Kasumi-1 (cell line): ENCODE measurements at regions not wholly inside any gene's neighbourhood (a gene's known extent, or its start where the extent isn't known, plus 50 kb on each side); places are given as distances from the start of the nearest gene placed in this dataset.
"Not testable (repeated sequence)": the region's sequence is repeated elsewhere in the genome, so short reads cannot be mapped to it uniquely, and the experiment has no call there.

ENCODE experiments used
- DNase-seq, 2 experiments: peaks; one replicate each; lab custom pipeline; 2025; lab: John Stamatoyannopoulos, UW

DNA sequence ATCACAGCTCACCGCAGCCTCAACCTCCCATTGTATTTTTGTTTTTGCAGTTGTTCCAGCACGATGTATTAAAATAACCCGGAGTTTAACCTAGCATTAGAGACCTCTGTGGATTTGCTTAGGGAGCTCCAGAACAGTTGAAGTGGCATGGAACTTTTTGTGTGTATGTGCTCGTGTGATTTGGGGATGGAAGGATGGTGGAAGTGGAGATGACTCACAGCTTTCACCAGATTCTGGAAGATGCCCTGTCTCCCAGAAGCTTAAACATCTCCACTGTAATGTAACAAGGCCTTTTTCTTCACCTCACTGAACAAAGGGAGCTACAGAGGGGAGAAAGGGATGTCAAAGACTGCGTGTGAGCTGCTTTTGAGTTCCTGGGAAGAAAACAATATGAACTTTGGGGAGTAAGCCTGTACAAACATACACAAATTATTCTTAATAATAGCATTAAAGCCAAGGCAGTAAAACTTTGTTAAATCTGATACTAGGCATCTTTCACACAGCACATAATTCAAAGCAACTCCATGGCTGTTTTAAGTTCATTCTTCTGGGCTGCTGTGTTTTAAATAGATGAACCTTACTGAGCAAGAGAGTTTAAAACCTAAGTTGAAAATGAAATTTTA is 226.4 kb downstream of the ADAMTS15 start:
- no peak for DNase-seq

DNA sequence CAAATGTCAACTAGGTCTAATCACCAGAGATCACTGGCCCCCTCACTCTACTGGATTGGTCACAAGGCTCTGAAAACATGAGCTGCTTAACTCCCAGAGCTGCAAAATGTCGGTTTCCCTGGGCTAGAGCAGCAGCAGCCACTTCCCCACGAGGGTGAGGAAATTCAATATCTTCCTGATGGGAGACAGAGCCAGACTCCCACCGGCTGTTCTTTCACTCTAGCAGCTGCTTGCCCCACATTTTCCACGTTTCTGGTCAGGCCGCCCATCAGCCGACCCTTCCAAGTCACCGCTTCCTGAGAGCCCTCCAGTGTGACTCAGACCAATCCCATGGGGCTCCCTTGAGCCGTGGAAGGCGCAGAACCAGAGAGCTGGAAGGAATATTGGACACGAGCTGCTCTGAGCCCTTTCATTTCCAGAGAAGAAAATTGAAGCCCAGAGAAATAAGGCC is 227.0 kb downstream of the ADAMTS15 start:
- DNase-seq = no peak

DNA sequence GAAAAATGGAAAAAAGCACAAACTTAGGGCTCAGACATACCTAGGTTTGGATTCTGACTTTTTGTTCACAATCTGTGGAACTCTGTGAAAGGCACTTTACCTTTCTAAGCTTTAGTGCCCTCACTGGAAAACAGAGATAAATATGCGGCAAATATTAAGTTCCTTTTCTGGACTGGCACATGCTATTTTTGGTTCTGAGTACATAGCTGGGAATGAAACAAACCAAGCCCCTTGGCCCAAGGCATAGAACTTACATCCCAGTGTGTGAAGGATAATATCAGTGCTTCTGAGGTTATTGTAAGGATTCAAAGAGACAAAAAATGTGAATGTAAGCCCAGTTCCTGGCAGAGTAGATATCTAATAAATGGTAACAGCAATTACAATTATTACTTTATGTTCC is 227.5 kb downstream of the ADAMTS15 start:
- DNase-seq = no peak

DNA sequence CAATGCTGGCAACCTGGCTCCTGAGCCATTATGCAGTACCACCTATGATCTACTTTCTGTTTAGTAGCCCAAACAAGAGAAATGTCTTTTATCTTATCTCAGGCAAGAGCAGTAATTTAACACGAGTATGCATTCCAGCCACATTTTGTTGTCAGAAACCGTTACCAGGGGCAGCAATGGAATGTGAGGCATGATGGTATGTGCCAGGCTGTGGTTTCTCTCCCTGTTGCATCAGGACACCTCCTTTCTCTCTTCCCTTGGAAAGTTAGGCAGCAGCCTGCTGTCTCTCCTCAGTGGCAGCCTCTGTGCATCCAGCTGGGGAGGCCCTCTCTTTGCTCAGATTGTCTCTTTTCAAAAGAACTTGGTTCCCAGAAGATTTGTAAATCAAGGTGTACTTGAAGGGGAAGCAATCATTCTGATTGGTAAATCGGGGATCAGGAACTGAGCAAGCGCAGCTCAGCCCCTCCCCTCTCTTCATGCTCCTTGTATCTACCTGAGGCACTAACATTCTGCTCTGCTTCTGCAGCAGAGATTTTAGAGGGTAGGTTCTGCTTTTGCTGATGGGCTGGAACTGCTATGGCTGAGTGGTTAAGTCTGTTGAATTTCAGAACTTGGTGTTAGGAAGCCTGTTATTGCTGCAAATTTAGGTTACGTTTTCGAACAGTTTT is 229.2 kb downstream of the ADAMTS15 start:
- no peak for DNase-seq

DNA sequence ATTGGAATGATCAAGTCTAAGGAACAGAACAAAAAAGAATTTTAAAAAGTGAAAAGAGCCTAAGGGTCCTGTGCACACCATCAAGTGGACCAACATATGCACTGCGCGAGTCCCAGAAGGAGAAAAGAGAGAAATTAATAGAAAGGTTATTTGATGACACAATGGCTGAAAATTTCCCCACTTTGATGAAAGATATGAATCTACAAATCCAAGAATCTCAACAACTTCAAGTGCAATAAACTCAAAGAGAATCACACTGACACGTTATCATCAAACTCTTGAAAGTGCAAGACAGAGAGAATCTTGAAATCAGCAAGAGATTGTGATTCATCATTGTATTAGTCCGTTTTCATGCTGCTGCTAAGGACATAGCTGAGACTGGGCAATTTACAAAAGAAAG is 230.8 kb downstream of the ADAMTS15 start:
- no peak for DNase-seq

DNA sequence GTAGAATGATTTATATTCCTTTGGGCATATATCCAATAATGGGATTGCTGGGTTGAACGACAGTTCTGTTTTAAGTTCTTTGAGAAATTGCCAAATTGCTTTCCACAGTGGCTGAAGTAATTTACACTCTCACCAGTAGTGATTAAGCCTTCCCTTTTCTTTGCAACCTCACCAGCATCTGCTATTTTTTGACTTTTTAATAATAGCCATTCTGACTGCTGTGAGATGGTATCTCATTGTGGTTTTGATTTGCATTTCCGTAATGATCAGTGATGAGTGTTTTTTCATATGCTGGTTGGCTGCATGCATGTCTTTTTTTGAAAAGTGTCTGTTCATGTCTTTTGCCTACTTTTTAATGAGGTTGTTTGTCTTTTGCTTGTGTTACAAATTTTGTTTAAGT is 233.8 kb downstream of the SNX19 start:
- not testable (repeated sequence) for DNase-seq

DNA sequence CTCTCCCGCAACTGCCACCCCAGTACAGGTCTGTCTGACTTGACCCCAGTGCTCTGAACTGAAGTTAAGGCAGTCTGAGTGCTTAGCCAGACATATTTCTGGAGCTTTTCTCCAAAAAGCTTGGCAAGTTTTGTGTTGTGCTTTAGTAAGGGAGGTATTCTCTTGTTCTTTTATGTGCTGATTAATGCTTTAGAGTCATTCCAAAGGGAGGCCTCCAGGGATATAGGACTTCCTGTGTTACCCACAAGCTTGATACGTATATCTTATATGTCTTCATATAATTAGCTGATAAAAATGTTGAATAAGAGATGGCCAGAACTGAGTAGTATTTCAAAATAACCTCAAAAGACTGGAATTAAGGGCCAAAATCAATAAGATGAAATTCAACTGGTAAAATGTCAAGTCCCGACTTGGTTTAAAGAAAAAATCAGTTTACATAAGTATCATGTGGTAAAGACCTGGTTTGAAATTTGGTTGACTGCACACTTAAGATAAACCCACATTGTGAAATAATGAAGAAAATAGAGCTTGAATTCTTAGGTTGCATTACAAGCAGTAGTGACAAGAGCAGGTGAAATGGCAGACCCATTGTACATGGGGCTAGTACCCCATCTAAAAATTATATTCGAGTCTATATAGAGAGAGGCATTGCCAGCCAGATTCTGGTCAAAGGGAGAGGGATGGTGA is 226.9 kb downstream of the SNX19 start:
- no peak for DNase-seq

DNA sequence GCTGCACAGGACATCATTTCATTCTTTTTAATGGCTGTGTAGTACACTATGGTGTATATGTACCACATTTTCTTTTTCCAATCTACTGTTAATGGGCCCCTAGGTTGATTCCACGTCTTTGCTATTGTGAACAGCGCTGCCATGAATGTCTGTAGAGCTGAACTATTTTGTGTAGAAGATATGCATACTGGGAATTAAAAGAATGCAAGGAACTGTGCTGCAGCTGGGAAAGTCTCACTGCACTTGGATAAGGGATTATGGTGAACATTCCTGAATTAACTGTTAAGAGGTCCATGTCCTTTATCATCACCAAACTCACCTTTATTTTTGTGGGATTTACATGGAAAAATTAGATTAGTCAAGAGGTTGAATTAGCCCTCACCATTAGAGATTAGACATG is 224.7 kb downstream of the SNX19 start:
- no peak for DNase-seq

DNA sequence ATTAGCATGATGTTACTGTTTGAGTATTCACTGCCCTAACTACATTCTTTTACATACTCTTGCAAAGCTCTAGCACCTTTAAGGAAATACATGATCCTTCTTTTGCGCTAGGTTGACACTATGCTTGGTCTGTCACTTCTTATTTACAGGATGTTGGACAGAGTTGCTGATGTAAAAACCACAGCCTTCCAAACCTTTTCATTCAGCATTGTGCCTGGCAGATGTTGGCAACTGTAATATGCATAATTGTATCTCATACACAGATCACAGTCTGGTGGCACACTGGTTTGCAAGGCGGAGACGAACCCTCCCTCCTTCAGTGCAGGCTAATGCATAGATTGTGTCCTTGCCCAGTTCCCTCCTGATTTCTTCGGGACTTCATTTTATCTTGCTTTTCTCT is 224.1 kb downstream of the SNX19 start:
- no peak for DNase-seq

DNA sequence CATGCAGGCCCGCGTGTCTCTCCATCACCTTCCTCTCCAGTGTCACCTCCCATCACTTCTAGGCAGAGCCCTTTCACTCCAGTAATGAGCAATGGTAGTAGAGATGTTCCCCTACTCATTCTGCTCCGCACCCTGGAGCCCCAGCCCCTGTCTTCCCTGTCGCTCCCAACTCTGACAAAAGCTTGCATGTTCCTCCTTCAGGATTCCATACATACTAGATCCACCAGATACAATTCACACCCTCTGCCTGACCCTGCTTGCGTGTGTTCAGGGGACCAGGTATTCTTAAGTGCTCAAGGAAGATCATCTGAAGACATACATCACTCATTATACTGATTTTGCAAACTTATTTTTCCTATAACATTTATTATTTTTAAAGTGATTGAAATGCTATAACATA is 222.7 kb downstream of the SNX19 start:
- no peak for DNase-seq

DNA sequence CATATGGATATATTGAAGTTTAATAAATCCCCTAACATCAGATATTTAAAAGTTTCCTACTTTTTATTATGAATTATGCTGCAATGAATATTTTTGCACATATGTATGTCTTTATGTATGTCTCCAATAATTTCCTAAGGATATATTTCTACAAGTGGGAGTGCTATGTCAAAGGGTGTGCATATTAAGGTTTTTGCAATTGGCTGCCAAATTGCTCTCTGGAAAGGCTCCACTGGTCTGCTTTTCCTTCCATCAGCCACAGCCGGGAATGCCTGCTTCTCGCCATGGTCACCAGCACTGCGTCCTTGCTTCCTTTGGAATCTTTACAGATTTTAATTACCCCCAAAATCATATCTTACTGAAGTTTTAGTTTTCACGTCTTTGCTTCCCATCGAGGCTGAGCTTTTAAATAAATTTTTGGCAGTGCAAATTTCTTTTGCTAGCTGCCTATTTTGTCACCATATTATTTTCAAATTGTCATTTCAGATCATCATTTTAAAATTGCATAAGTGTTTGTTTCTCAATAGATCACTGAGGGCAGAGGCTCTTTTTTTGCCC is 221.7 kb downstream of the SNX19 start:
- DNase-seq = no peak

DNA sequence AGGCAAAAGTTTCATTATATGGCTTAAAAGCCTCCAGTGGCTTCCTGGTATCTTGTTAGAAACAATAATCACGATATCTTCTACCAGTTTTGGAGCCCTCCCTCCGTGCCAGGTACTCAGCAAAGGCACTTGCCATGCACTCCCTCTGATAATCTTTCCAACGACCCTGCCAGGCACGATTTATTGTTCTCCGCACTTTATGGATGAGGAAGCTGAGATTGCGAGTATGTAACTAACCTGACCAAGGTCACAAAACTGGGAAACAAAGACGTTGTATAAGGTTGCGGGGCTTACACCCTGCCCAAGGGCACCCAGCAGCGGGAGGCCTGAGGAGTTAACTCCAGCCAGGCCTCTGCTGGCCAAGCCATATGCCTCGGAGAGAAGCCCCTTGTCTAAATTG is 218.1 kb downstream of the SNX19 start:
- no peak for DNase-seq

DNA sequence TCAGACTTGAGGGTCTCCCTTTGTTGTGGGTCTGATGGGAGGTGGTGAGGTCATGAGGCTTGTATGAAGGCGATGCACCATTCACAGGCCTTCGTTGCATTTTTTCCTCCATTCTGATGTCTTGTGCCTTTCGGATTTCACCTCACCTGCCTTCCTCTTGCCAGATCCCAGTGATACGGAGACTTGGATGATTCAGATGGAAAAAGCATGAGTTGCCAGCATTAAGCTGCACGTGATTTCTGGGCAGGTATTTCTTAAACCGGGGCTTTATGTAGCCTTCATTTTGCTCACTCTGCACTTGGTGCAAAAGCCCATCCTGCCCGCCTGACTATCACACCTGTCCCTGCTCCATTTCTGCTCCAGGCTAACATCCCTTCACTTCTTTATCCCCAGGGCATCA is 216.7 kb downstream of the SNX19 start:
- no peak for DNase-seq

DNA sequence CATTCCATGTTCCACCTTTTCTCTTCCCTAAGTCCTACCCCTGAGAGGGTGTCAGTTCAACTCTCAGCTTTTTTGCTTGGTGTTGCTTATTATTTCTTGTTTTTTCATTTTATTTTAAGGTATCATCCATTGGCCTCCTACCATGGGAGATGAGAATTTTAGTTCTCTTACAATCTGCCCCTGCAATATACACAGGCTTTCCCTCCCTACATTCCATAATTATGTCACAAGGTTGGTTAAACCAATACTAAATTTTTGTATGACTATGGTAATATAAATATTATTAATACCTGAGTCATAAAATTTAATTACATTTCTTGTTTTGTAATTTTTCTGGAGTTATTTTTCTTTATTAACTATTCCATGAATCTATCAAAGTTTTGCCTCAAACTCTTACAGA is 216.2 kb downstream of the SNX19 start:
- no peak for DNase-seq

DNA sequence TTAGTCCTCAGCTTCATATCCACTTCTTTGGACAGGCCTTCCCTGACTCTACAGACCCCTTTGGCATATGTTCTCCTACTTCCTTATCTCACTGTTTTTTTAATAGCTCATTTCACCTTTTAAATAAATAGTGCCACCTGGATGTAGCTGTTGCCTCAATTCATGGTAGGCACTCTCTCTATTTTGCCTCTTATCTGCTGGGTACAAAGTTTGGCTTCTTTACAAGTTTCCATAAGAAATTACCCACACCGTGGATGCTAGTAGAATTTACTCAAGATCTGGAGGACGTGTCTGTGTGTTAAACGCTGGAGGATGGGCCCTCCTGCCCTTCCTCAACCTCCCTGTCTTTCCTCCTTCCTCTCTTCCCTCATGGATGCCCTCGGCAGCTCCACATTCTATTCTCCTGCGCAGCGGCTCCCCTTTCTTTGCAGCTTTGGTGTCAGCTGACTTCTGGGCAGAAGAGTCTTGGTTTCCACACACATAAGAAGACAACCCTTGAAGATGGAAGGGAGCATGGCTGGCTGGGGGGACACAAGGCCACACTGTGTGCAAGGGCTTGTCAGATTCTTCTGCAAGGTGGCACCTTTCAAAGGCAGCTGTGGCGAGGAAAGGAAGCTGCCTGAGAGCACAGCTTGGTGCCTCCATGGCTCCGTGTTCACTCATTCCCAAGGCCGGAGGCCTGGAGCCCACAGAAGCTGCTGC is 212.6 kb downstream of the SNX19 start:
- DNase-seq = no peak

DNA sequence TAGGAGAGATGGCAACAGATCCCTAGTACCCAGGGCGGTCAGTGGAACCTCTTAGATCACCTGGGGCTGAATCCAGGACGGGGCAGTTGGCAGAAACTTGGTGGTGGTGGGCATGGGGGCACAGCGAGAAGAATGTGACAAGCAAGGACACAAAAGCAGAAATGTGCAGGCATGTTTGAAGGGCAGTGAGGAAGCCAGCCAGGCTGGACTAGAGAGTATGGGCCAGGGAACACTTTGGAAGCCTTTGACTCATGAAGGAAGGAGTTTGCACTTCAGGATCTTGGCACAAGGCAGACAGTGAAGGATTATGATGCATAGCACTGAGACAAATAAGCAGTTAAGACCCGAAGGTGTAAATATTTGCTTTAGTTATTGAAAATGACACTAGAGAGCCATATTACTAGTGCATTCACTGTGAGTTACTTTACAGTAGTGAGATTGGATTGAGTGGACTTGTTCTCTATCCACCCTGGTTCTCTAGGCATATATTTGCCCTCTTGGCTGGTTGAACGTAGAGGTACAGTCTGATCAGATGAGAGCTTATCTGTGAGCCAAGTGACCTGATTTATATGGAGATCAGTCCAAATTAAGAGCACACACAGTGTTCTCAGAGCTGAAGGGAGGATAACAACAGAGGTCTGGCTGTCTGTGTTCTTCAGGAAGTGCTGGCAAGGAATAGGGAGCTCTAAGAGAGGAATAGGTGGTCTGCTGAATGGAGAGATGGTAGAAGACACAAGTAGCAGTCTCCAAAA is 210.4 kb downstream of the SNX19 start:
- DNase-seq = no peak

DNA sequence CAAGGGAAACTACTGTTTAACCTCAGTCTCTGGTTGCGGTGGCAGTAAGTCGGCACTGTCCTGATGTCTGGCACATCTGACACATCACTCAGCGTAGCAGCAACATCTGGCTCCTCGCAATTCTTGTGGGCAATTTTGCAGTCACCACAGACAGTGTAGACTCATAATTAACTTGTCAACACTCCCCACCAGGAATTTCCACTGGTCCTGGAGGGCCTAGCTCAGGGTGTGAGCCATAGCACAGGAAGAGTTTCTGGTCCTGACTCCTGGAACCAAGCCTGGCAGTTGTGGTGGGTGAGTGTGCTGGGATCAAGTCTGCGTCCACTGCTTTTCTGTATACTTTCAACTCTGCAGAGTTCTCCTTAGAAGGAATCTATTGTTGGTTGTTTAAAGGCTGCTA is 209.7 kb downstream of the SNX19 start:
- DNase-seq = no peak

DNA sequence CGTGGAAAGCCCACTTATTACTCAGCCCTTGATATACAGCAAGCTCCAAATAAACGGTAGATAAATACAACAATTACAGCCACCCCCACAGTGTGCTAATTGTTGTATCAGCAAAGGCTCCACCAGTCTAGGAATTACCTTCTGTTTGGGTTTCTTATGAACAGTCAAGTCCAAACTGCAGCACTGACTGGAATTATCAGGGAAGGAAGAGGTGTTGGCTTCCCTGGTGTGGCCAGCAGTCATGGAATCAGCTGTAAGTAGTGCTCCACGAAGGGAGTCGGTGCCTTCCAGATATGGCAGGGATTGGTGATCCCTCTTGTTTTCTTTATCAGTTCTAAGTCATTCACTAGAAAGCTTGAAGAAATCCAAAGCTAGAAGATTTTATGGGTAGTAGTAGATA is 209.1 kb downstream of the SNX19 start:
- no peak for DNase-seq

DNA sequence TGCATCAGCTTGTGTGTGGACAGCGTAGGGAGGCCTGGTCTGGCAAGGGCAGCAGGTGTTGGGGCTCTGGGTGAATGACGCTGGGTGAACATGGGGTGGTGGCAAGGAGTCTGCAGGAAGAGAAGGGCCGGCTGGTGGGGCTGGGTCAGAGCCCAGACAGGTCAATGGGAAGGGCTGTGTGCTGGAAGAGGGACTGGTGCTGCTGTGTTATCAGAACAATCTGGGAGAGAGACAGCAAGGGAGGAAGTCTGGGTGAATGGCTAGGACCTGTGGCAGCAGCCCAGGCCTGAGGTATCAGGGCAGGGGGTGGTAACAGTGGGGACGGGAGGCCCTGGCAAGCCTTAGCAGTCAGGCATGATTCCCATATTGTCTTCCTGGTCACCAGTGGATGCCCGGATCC is 206.7 kb downstream of the SNX19 start:
- DNase-seq = no peak

DNA sequence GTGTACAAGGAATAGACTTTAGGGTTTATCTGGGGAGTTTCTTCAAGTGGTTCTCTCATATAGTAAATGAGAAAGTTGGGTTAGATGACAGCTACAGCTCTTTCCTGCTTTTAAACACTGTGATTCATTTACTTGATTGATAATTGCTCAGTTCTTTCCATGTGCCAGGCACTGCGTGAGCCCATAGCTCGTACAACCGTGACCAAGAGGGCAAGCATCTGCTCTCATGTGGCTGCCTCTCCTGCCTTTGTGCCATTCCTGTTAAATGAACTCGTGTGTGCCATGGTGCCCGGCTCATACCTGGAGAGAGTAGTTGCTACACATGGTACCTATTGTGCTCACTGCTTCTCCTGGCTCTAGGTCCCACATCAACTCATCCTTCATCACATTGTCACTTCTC is 206.3 kb downstream of the SNX19 start:
- DNase-seq = no peak

DNA sequence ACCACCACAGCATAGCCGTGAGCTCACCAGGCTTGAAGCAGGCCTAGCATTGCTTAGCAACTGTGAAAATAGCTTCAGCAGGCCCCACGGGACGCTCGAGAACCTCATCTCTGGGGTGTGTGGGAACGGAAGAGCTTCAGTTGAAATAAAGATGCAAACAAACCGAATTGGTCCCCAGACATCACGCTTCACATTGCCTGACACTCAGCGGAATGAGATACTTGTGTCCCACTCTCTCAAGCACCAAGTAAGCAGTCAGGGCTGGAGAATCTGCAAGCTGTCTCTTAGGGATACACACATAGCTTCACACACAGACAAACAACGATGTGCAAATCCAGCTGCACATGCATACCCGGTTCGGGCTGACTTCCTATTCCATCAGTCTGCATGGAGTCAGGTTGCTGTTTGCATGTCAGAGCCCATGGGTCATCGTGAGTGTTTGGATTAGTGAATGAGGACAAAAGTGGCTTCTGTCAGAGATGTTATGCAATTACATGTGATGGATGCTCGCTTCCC is 205.7 kb downstream of the SNX19 start:
- no peak for DNase-seq

DNA sequence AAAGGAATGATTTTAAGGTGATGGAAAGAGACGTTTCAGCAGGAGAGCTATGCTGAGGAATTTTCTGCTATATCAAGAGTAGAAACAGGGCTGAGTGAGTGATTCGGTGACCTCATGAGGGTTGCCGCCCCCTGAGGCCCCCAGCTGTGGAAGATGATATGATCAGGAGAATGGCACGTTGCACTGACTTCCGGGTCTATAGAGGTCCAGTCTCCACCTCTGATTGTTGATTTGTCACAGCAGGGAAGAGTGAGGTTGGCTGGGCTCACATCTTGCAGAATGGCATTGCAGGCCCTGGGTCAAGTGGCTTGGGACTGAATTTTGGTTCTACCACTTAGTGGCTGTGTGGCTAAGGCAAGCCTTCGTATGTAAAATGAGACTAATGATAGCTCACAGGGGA is 205.1 kb downstream of the SNX19 start:
- no peak for DNase-seq
